ENCODE measurements at regions not wholly inside any gene's neighbourhood (a gene's known extent, or its start where the extent isn't known, plus 50 kb on each side); places are given as distances from the start of the nearest gene placed in this dataset.

DNA sequence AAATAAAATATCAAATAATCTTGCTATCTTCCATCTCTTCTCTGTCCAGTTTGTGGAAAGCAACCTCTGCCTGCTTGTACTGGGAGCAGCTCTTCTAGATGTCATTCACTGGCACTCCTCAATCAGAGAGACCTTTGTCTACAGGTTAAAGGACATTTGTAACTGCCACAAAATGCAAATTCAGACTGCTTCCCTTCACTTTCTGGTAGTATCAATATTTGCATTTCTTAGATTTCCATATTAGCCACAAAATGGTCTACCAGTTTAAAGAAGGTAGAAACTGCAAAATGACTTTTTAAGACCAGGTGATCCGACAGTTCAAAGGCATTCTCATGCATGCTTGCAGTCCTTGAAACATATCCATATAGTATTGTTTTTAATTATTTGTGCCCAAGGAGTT is 51.7 kb upstream of the RCN1 start:
- DNase-seq, result no peak

DNA sequence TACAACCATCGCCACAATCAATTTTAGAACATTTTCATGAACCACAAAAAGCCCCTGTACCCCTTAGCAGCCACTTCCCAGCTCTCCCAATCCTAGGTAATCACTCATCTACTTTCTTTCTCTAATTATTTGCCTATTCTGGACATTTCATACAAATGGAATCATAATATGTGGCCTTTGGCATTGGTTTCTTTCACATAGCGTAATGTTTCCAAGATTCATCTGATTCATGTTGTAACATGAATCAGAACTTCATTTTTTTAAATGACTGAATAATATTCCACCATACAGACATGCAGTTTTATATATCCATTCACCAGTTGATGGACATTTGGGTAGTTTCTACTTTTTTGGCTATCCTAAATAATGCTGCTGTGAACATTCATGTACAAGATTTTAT is 56.2 kb upstream of the RCN1 start:
- DNase-seq, result no peak

DNA sequence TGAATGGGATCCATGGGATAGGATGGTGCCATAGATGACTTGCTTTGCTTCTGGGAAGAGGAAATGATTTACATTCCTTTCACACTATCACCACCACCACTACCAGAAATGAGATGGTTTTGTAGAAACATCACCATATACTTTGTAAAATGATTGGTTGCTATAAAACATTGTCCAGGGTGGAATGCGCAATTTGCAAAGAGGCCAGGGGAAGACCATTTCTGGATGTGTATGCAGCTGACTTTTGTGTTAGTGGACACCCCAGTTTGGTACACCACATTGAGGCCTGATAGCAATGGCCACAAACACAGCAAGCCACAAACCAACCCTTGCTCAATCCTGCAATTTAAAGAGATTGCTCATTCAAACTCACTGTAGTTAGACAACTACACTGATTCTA is 56.7 kb upstream of the RCN1 start:
- DNase-seq, result no peak

DNA sequence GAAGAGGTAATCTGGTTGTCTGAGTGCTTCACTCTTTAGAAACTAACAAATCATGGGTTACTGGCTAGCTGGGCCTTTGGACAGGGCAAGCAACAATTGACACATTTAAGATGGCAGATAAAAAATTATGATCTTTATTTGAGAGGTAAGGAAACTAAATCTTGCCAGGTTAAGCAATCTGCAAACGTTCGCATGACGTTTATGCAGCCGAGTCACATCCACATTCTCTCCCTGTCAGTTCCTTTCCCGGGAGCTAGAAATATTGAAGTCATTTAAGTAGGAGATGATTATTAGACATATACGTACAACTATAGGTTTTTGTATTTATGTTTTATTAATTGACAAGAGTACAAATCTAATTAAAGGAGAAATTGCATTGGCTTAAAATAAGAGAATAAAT is 57.4 kb upstream of the RCN1 start:
- DNase-seq, result no peak

DNA sequence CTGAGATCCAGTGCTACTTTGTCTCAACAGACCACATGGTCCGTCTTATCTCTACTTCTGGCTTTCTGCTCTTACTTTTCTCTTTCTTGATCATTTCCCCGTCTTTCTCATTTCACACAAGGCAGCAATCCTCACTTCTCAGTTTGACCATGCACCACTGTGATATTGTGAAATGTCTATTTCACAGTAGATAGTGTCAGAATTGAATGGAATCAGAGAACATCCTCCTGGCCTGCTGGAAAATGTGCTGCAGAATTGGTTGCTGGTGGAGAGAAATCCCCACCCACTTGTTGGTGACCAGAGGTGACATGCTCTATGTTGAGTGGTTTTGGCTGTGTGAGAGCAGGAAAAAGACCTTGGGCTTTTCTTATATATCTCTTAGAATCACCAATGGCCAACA is 57.8 kb upstream of the RCN1 start:
- DNase-seq, result no peak

DNA sequence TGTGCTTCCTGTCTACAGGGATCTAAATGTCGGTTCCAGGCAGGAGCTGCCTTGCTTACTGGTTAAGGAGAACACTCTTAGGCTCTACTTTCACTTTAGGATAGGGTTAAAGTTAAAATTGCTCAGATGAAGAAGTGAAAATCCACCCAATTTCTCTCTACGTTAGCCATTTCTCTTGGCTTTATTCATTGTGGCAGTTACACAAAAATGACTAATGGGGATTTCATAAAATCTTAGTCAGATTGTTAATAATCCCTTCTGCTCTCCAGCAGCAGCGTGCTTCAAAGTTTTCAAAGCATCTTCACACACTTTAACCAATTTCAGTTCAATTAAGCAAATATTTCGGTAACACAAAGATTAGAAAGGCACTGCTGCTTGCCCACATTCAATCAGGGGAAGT is 58.4 kb upstream of the RCN1 start:
- no peak for DNase-seq

DNA sequence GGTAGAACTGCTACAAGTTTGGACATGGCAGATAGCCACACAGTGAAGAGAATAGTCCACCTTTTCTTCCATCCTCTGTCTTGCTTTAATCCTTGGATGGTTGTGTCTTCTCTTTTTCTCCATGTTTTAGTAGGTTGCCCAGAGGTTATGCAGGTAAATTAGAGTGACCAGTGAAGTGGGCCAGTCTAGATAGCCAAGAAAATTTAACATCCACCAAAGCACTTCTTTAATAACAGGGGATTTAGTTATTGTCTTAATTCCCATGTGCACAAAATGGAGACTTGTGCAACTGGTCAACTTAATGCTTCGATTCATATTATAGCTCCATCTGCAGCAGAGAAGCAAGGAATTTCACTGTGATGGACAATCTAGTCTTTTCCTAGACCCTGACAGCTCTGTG is 58.8 kb upstream of the RCN1 start:
- no peak for DNase-seq

DNA sequence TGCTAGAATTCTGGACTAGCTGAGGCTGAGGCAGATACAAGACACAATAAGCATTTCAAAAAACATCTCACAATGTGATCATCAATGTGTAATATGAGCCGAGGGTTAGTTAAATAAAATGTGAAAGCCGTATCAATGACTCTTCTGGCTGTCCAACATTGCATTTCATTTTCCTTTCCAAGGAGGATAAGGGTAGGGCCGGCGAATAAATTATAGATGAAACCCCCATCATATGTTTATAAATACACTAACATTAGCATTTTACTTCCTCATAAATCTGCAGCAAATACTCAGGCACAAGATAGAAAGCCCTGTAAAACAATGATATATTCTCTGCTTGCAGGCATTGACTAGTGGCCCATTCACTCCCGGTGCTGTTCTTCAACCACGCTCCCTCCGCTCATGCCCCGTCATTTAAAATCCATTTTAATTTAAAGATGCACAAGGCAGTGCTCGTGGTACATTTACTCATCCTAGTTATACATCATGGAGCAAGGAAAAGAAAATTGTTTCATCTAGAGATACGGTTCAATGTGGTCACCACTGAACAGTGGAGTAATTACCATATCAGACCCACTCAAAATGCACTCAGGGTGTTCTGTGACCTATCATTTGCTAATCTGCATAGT is 59.9 kb upstream of the RCN1 start:
- no peak for DNase-seq

DNA sequence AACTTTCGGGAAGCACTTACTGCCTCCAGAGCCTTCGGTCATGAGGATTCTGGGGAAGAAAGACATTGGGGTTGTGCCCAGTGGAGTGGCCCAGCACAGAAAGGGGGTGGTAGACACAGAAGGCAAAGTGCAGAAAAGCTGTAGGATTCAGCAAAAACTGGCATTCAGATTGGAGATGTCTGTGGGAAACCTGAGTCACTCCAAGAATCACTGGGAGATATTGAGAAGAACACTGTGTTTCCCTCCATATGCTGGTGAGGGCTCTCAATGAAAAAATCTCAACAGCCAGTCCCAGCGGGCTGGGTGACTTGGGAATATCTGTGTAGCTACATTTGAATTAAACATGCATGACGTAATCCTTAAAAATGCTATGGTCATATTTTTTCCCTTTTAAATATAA is 61.2 kb upstream of the RCN1 start:
- DNase-seq, result no peak

DNA sequence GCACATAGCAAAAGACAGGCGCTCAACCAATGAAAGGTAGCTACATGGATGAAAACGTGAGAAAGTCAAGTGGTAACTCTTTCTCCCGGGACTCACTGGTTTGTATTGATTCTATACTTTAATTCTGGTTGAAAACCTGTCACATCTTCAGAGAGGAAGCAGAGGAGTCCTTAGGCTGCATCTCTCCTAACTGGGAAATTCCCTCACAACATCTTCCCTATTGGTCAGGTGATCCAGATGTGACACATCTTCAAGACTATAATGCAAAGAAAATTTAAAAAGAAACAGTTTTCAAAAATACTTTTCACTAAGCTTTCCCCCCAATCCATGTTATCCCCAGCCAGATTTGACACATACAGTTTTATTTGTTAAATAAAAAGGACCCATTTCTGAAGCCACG is 62.7 kb upstream of the RCN1 start:
- DNase-seq, result no peak

DNA sequence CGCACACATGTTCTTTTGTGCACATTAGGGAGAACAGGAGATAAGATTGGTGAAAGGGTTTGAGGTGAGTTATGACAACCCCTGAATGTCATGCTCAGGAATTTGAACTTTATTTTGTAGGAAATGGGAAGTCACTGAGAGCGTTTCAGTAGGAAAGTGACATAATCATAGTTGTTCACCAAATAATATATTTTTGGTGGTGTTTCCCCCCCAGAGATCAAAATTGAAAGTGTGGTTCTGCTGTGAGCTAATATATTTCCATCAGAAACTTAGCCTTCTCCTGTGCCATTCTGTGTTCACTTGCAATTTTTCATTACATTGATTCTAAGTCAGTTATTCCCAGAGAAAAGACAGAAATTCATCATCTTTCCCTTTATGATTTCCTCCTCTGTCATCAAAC is 64.1 kb upstream of the RCN1 start:
- no peak for DNase-seq

DNA sequence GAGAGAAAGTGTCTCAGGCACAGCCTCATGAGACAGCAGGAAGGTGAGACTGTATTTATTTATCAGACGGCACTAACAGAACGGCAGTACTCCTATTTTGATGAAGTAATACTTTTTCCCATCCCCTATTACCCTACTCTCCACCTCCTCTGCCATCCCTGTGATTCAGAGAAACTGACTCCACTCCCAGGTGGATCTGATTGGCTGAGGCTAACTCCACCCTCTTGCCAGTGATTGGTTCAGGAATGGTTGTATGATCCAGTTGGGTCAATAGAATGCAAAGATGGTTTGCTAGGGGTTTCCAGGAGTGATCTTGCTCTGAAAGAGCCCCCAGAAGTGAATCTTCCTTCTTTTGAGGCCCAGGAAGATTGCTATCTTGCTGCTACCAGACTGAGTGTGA is 65.9 kb upstream of the RCN1 start:
- no peak for DNase-seq

DNA sequence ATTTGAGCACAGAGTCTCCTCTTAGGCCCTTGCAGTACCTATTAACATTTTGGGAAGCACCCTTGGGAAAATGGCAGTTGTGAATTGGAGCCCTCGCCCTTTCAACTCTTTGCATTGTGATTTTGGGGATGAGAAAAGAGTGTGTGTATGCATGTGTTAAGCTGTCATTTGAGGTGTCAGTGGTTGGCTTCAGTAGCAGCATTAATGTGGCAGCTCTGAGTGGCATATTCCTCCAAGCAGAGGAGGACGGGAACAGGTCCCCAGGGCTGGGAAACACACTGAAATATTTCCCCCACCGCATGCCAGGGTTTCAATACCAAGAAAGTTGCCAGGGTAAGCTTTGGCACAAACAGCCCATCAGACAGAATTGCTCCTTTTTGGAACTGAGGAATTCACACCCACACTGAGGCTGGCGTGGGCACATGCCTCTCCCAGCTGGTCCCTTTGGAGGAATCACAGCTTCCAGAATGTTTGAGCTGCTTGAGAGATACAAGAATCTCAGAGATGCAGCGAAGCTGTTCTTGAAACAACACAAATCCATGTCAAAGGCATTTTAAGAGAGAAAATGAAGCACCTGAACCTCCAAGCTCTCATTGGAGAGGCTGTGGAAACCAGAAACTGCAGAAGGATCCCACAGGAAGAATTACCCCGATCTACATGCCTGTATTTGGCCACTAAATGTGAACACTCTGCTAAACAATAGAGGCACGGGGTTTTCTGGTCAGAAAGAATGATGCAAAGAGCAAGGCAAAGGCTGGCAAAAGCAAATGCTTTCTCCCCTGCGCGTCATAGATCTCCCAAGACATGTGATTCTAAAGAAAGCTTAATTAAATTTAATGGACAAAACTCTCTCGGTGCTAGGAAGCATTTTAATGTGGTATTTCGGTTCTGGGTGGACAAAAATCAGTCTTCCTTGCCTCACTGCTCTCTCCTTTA is 67.2 kb upstream of the RCN1 start:
- no peak for DNase-seq

DNA sequence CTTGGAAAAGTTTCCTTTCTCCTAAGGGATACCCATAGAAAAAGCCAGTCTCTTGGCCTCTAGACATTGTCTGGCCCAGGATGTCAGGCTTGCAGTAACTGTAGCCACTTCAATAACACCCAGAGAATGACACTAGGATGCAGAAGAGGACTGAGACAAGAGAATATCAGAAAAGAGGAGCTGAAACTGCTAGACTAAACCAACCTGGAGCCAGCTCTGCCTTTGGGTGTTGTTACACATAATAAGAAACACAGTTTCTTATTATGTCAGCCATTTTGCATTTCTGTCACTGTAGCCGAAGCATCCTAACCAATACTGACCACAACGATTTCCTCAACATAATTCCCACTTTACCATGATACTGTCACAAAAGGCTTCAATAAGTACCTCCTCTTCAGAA is 72.2 kb upstream of the RCN1 start:
- no peak for DNase-seq

DNA sequence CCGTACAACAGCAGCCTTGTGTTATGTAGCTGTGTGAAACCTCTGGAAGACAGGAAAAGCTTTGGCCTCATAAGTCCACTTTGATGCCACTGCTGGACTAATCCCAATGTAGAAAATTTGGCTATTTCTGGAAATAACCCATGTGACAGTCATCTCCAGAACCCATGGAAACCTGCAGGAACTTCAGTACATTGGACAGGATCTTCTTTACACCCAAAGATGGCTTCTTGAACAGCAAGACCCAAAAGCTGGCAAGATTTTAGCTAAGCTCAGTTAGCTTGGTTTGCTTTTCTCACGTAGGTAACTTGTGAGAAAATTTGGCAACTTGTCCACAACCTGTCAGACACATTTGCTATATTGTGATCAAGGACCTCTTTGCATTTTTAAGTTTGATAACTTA is 74.8 kb upstream of the RCN1 start:
- DNase-seq, result no peak

DNA sequence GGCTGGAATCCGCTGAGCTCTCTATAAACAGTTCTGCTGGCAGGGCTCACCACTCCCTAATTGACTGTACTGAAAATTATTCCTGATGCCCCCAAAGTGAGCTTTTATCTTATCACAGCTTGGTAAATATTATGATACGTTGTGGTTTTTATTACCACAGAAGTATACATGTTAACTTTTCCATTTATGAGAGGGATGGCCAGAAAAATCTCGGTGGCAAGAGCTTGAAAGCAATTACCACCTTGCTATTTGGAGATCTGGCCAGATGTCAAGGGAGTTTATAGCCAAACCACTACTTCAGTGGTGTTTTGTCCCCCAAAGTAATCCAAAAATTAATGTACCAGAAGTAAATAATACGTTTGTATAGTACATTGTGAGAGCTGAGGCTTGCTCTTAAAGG is 75.4 kb upstream of the RCN1 start:
- DNase-seq, result no peak

DNA sequence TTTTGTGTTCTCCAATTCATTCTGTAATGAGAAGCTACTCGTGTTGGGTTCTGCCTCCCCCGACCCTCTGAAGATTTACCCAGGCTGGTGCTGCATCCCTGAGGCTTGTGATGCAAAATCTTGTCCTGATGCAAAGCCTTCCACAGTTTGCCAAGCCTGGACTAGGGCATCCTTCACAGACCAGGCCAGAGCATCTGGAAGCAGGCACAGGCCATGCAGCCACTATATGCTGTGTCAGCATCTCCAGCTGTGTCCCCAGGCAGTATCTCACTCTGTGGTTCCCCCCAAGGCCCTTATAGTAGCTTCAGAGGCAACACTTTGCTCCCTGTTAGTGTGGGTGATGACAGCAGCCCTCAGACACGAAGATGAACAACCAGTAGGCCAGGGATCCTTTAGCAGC is 77.3 kb upstream of the RCN1 start:
- no peak for DNase-seq

DNA sequence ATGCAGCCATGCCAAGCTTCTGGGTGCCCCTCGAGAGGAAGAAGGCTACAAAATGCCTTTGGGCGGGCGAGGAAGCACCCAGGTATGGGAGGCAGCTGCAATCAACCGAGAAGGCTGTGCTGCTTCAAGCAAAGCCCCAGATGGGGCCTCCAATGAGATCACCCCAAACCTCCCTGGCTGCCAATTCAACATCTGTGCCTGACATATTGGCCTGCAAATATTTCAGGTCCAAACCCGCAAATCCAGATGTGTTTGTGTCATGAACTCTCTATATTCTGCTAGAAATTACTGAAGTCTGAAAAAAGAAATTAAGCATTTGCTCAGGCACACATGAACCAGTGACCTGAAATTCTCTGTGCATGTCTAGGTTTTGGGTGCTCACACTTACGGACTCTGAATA is 78.8 kb upstream of the RCN1 start:
- DNase-seq, result no peak

DNA sequence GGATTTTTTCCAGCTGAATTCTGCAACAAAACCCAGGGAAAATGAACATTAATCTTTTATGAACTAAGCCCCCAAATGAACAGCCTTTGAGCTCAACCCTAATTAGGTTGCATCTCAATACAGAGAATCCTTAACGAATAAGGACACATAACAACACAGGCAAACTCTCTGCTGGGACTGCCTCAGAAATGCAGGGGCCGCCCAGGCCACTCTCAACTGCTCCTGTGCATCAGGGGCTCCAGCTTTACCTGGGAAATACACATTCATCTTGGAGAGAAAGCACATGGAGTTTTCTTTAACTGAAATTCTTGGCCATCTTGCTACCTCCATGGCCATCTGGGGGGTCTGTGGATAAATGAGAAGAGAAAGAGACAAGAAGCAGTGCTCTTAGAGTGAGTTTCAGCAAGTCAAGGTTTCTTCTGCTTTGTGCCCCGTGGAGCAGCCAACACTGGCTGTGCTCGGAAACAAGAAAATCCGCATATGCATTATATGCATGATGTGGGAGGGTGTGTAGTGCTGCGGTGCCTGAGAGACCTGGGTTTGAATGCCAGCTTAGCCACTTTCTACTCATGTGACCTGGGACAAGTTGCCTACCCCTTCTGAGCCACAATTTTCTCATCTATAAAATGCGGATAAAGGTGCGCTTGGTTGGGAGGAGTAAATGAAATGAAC is 81.9 kb upstream of the RCN1 start:
- no peak for DNase-seq

DNA sequence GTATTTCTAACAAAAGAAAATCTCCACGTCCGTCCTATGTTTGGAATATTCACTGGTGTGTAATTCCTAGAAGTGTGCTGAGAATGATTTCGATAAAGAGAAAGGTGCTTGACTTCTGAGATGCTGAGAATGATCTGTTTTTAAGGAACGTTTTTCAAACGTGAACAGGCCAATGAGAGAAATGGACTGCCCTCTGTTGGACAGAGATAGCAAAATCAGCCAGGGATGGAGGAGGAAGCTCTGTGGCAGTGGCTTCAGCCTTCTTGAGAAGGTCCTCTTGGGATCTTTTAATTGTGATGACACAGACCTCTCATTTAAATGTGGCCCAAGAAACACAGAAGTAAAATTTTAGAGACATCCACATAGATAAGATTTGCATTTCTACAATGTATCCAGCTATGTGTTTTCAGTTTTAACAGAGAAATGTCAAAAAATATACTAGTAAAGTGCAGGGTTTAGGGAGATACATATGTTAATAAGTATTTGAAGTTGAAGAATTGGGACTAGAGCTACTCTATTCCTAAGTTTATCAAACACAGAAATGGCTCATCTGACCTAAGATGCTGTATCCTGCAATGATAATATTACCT is 84.0 kb upstream of the RCN1 start:
- peak in 1 of 6 experiments; percentile 7 for DNase-seq

DNA sequence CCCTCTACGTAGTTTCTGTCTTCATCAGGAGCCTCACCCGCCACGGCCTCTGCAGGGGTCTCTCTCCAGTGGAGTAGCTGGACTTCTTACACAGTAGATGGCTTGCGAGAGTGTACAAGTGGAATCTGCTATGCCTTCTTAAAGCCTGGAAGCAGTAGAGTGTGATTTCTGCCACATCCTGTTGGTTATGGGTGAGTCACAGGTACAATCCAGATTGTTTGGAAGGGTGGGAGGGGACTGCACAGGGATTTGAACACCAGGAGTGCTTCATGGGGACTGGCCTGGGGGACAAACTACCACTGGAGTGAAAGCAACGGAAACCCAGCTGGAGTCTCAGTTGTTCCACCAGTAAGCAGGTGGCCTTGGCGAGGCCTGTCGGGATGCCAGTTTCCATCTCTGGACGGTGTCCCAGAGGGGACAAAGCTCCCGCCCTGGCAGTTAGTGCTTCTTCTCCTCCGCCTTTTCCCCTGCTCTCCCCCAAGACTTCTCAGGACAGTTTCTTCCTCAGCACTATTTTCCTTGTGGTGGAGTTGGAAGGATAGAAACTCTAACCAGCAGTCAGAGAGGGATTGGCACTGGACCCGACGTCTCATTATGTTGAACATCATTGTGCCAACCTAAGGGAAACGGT is 85.0 kb upstream of the RCN1 start:
- DNase-seq, result no peak

DNA sequence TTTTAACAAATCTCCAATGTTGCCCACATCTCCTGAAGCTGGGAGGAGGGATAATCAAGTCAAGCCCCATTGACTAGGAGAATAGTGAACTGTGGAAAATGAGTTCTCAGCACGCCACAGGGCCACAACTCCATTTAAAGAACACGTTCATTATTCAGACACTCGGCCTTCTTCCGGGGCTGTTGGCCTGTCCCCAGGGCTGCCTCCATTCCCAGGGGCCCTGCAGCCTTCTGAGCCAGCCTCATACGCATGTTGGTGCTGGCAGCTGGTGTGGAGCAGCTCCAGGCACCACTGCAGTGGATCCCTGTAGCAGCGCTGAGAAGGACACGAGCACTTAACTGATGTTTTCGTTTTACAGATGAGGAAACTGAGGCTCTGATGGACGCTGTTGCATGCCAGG is 87.5 kb upstream of the RCN1 start:
- DNase-seq, result no peak

DNA sequence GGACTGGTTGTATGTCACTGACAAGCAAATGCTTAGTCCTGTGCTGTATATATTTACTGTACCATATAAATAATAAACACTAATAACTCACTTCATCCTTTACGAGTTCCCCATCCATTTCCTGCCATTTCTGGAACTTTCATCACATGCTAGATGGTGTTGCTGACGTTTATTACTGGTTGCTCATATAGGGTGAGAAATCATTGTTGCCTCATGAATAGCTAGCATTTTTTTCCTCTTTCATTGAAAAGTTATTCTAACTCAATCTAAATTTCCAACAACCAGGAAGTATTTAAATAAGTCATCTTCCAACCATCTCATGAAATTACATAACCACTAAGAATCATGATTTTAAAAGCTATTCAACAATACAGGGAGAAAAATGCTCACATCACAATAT is 88.6 kb upstream of the RCN1 start:
- DNase-seq, result no peak

Measured in stimulated activated naive CD4-positive, alpha-beta T cell (primary cell).